NCI-H748 (cell line): ENCODE measurements at regions not wholly inside any gene's neighbourhood (a gene's known extent, or its start where the extent isn't known, plus 50 kb on each side); places are given as distances from the start of the nearest gene placed in this dataset.

Experiments
- DNase-seq: peaks from one replicate; lab custom pipeline; 2025; ENCODE audit not compliant: unreplicated experiment; lab: John Stamatoyannopoulos, UW

- DNase-seq = no peak
Observed at GRCh38 chr22:49207008-49208003, 620.4 kb downstream of the BRD1 start.

GRCh38 chr22:49206281-49206680 lies 621.4 kb downstream of the BRD1 start:
- DNase-seq = no peak

GRCh38 chr22:49205483-49205800 lies 622.2 kb downstream of the BRD1 start:
- no peak for DNase-seq

GRCh38 chr22:49204599-49205482 lies 622.8 kb downstream of the BRD1 start:
- no peak for DNase-seq

- DNase-seq = no peak
Observed at GRCh38 chr22:49203859-49204598, 623.6 kb downstream of the BRD1 start.

GRCh38 chr22:49203091-49203858 lies 624.4 kb downstream of the BRD1 start:
- no peak for DNase-seq

- DNase-seq = no peak
Observed at GRCh38 chr22:49202226-49202625, 625.4 kb downstream of the BRD1 start.

- DNase-seq = no peak
Observed at GRCh38 chr22:49201046-49201970, 626.4 kb downstream of the BRD1 start.

- DNase-seq = no peak
Observed at GRCh38 chr22:49199224-49199623, 628.4 kb downstream of the BRD1 start.

- DNase-seq = no peak
Observed at GRCh38 chr22:49198705-49199084, 629.0 kb downstream of the BRD1 start.

GRCh38 chr22:49197986-49198704 lies 629.5 kb downstream of the BRD1 start:
- no peak for DNase-seq

- DNase-seq = peak; percentile 49
Observed at GRCh38 chr22:49197505-49197904, 630.2 kb downstream of the BRD1 start.

GRCh38 chr22:49196046-49196511 lies 631.6 kb downstream of the BRD1 start:
- no peak for DNase-seq

GRCh38 chr22:49195636-49196035 lies 632.0 kb downstream of the BRD1 start:
- no peak for DNase-seq

- DNase-seq = no peak
Observed at GRCh38 chr22:49193901-49194465, 633.7 kb downstream of the BRD1 start.

- no peak for DNase-seq
Observed at GRCh38 chr22:49193348-49193747, 634.3 kb downstream of the BRD1 start.

- DNase-seq = no peak
Observed at GRCh38 chr22:49192857-49193250, 634.8 kb downstream of the BRD1 start.

- no peak for DNase-seq
Observed at GRCh38 chr22:49192180-49192856, 635.4 kb downstream of the BRD1 start.
